ENCODE measurements at regions not wholly inside any gene's neighbourhood (a gene's known extent, or its start where the extent isn't known, plus 50 kb on each side); places are given as distances from the start of the nearest gene placed in this dataset.

DNA sequence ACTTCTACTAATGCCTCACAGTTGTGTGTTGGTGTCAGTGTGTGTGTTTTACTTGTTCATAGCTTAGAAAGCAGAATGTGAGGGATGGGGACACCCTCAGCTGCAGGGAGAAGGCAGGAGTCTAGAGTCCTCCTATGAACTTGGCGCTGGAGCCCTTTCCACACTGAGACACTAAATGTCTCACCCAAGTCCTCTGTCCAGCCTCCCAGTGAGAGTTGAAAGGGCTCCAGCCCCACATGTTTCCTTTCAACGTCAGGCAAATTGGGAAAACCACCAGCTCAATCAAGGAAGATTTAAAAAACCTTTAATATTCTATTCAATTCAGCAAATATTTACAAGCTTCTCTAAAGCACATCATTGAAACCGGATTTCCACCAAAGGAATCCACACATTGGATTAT lies 167.6 kb upstream of the MSX2 start:
- ChIA-PET POLR2A (interaction anchor here (0.6 kb wide), 1 partner anchor 679 kb away, joined by 3 read pairs; no protein-coding TSS in a partner anchor), CTCF (no interaction called here), SMC1A (ENCODE audit: uncharacterized antibody, unreplicated experiment) (no interaction called here), RAD21 (ENCODE audit: unreplicated experiment) (interaction anchor here (0.6 kb wide), 1 partner anchor 9 kb away, joined by 3 read pairs; no protein-coding TSS in a partner anchor)
- DNase-seq (ENCODE audit: low read depth, low spot score) (no peak), FAIRE-seq (no peak), ATAC-seq (no peak)
- TF ChIP-seq JUND (IDR thresholded peaks at IDR 0.05; ENCODE audit: low read depth, low read length) (no peak), POLR2AphosphoS2 (IDR thresholded peaks at IDR 0.05; ENCODE audit: low read depth, low read length) (no peak), ZNF207 (IDR thresholded peaks at IDR 0.05; ENCODE audit: borderline replicate concordance) (no peak), RELB (IDR thresholded peaks at IDR 0.05; ENCODE audit: low read depth) (no peak), BCLAF1 (IDR thresholded peaks at IDR 0.05) (no peak), MLLT1 (IDR thresholded peaks at IDR 0.05) (no peak), SREBF1 (IDR thresholded peaks at IDR 0.05; ENCODE audit: low read length) (no peak), ZNF274 (IDR thresholded peaks at IDR 0.05; ENCODE audit: insufficient read depth, insufficient read length) (no peak), TCF7 (IDR thresholded peaks at IDR 0.05; ENCODE audit: borderline replicate concordance) (no peak)
- TF ChIP-seq, protein P1, sequence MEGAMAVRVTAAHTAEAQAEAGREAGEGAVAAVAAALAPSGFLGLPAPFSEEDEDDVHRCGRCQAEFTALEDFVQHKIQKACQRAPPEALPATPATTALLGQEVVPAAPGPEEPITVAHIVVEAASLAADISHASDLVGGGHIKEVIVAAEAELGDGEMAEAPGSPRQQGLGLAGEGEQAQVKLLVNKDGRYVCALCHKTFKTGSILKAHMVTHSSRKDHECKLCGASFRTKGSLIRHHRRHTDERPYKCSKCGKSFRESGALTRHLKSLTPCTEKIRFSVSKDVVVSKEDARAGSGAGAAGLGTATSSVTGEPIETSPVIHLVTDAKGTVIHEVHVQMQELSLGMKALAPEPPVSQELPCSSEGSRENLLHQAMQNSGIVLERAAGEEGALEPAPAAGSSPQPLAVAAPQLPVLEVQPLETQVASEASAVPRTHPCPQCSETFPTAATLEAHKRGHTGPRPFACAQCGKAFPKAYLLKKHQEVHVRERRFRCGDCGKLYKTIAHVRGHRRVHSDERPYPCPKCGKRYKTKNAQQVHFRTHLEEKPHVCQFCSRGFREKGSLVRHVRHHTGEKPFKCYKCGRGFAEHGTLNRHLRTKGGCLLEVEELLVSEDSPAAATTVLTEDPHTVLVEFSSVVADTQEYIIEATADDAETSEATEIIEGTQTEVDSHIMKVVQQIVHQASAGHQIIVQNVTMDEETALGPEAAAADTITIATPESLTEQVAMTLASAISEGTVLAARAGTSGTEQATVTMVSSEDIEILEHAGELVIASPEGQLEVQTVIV (IDR thresholded peaks at IDR 0.05; ENCODE audit: borderline replicate concordance, partially characterized antibody) = no peak
- H3K4me2 ChIP-seq (ENCODE audit: control insufficient read depth, insufficient read depth) = no peak overlapping the region
- intact Hi-C loops (cut with micrococcal nuclease; ENCODE audit: unreplicated experiment) (no loop called here), in situ Hi-C loops (cut with MboI) (no loop called here)
- H3K4me1 ChIP-seq (ENCODE audit: control insufficient read depth, insufficient read depth, low read length) = no peaks in the 10 kb centered on the region
- no peaks in the 10 kb centered on the region for H3K36me3 ChIP-seq (ENCODE audit: control insufficient read depth in 2 of 2, insufficient read depth in 2 of 2, low read length in 1 of 2)
- H3K79me2 ChIP-seq (ENCODE audit: control insufficient read depth, insufficient read depth, low read length) = no peaks in the 10 kb centered on the region
- no peaks in the 10 kb centered on the region for H3K27me3 ChIP-seq (replicated peaks in 1 of 2; ENCODE audit: control insufficient read depth in 2 of 2, insufficient read depth in 2 of 2, low read length in 1 of 2)
- H2AFZ ChIP-seq (ENCODE audit: control insufficient read depth, low read depth, low read length) = no peak overlapping the region
- no TSS peak for BruUV-seq (replicated peaks)
- H3K9ac ChIP-seq (ENCODE audit: control insufficient read depth, insufficient read depth, low read length) = no peak overlapping the region
- H3K4me3 ChIP-seq = no peak overlapping the region
- H3K27ac ChIP-seq (ENCODE audit: control insufficient read depth, insufficient read depth) = no peak overlapping the region
- no peaks in the 10 kb centered on the region for H4K20me1 ChIP-seq (ENCODE audit: control insufficient read depth, insufficient read depth)
- no peaks in the 10 kb centered on the region for H3K9me3 ChIP-seq (replicated peaks; ENCODE audit: control insufficient read depth, insufficient read depth, low read length)
- WGBS (ENCODE audit: insufficient coverage, insufficient replicate concordance, low lambda C conversion rate, missing lambda C conversion rate) = 33% methylated on average over 3 of the region's 3 CpGs

Data from GM12878 (cell line).